ENCODE measurements at regions not wholly inside any gene's neighbourhood (a gene's known extent, or its start where the extent isn't known, plus 50 kb on each side); places are given as distances from the start of the nearest gene placed in this dataset.

DNA sequence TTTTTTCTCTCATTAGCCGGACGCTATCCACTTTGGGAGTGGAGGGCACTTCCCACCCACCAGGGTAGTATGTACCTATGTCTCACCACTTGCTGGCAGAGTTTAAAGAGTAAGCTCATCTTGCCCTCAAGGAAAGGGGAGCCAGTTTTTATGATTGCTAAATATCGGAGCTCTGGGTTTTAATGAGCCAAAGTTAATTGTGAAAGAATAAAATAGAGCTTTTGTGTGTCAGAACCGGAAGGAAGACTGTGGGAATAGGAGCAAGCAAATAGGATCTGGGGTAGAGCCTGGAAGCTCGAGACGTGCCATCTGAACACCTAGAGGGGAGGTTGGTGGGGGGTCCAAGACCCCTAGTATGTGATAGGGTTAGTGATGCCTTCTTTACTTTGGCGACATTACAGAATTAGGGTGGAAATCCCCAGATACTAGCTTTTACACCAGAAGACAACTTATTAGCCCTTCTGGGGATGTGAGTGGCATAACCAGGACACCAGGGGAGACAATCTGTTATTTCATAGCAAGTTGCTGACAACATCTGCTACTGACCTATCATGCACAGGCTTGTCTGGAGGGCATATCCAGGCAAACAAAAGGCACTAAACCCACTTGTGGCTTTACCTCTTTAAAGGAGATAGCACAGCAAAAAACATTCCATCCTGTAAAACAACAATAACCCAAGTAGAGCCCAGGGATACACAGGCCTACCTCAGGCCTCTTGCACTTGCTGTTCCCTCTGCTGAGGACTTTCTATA lies 333.8 kb downstream of the ZNF621 start:
- Histone ChIP-seq H3K4me3 (IDR thresholded peaks at IDR 0.05; ENCODE audit: insufficient read depth, low read depth, low read length) (no peak overlapping the region), H4K20me1 (ENCODE audit: insufficient read depth) (no peaks in the 10 kb centered on the region), H3K79me2 (ENCODE audit: insufficient read depth, low read depth) (no peaks in the 10 kb centered on the region), H3K27ac (no peak overlapping the region), H3K9ac (no peak overlapping the region), H2AFZ (ENCODE audit: low read depth) (no peak overlapping the region), H3K27me3 (ENCODE audit: insufficient read depth, low read depth) (no peaks in the 10 kb centered on the region), H3K36me3 (ENCODE audit: insufficient read depth) (no peaks in the 10 kb centered on the region), H3K4me2 (no peak overlapping the region), H3K4me1 (ENCODE audit: low read depth, poor library complexity, severe bottlenecking) (no peaks in the 10 kb centered on the region)
- TF ChIP-seq, protein P1, sequence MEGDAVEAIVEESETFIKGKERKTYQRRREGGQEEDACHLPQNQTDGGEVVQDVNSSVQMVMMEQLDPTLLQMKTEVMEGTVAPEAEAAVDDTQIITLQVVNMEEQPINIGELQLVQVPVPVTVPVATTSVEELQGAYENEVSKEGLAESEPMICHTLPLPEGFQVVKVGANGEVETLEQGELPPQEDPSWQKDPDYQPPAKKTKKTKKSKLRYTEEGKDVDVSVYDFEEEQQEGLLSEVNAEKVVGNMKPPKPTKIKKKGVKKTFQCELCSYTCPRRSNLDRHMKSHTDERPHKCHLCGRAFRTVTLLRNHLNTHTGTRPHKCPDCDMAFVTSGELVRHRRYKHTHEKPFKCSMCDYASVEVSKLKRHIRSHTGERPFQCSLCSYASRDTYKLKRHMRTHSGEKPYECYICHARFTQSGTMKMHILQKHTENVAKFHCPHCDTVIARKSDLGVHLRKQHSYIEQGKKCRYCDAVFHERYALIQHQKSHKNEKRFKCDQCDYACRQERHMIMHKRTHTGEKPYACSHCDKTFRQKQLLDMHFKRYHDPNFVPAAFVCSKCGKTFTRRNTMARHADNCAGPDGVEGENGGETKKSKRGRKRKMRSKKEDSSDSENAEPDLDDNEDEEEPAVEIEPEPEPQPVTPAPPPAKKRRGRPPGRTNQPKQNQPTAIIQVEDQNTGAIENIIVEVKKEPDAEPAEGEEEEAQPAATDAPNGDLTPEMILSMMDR (conservative IDR thresholded peaks at IDR 0.05; ENCODE audit: low read depth, low read length), result no peak

DNA sequence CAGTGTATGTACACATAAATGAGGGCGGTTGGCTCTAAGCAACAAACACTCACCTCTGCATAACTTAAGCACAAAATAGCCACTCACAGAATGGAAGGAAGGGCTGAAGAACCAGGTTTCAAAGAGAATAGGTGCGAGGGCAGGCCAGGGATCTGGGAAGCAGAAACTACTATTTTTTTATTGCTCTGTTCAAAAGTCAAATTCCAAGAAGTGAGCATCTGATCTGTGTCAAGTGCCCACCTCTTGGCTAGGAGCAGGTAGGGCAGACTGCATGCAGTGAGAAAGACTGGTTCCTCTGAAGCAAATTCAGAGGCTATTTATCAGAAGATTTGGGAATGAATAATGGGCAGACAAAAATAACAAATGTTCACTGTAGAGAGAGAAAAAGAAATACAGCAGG lies 336.4 kb upstream of the CTNNB1 start:
- Histone ChIP-seq H4K20me1 (ENCODE audit: insufficient read depth) (no peaks in the 10 kb centered on the region), H3K36me3 (ENCODE audit: insufficient read depth) (no peaks in the 10 kb centered on the region), H3K4me1 (ENCODE audit: low read depth, poor library complexity, severe bottlenecking) (no peaks in the 10 kb centered on the region), H2AFZ (ENCODE audit: low read depth) (no peak overlapping the region), H3K27ac (no peak overlapping the region), H3K27me3 (ENCODE audit: insufficient read depth, low read depth) (no peaks in the 10 kb centered on the region), H3K79me2 (ENCODE audit: insufficient read depth, low read depth) (no peaks in the 10 kb centered on the region), H3K4me3 (IDR thresholded peaks at IDR 0.05; ENCODE audit: insufficient read depth, low read depth, low read length) (no peak overlapping the region), H3K4me2 (no peak overlapping the region), H3K9ac (no peak overlapping the region)
- TF ChIP-seq, protein P1 (conservative IDR thresholded peaks at IDR 0.05; ENCODE audit: low read depth, low read length), result no peak

DNA sequence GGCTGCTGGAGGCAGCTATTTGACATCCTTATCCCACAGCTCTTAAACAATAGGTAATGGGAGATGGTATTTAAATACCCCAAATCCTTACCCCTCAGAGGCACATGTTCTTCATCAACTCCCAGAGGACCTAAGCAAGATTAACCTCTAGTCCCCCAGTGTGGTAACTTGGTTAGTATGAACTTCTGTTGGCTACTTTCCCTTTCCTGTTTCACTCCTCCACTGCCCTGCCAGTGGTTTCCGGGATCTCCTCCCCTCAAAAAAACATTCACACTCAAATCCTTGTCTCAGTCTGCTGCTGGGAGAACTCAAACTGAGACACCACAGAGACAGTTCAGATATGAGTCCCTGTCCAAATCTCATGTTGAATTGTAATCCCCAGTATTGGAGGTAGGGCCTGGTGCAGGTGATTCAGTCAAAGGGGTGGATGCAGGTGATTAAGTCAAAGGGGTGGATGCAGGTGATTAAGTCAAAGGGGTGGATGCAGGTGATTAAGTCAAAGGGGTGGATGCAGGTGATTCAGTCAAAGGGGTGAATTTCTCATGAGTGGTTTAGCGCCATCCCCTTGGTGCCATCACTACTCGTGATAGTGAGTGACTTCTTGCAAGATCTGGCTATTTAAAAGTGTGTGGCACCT lies 335.0 kb upstream of the CTNNB1 start:
- H3K4me1 ChIP-seq (ENCODE audit: low read depth, poor library complexity, severe bottlenecking), result no peaks in the 10 kb centered on the region
- H3K4me2 ChIP-seq, result no peak overlapping the region
- no peaks in the 10 kb centered on the region for H4K20me1 ChIP-seq (ENCODE audit: insufficient read depth)
- H3K9ac ChIP-seq, result no peak overlapping the region
- H3K27me3 ChIP-seq (ENCODE audit: insufficient read depth, low read depth), result no peaks in the 10 kb centered on the region
- H3K27ac ChIP-seq, result no peak overlapping the region
- TF ChIP-seq, protein P1 (conservative IDR thresholded peaks at IDR 0.05; ENCODE audit: low read depth, low read length), result no peak
- H2AFZ ChIP-seq (ENCODE audit: low read depth), result no peak overlapping the region
- H3K79me2 ChIP-seq (ENCODE audit: insufficient read depth, low read depth), result no peaks in the 10 kb centered on the region
- no peaks in the 10 kb centered on the region for H3K36me3 ChIP-seq (ENCODE audit: insufficient read depth)
- H3K4me3 ChIP-seq (IDR thresholded peaks at IDR 0.05; ENCODE audit: insufficient read depth, low read depth, low read length), result no peak overlapping the region

DNA sequence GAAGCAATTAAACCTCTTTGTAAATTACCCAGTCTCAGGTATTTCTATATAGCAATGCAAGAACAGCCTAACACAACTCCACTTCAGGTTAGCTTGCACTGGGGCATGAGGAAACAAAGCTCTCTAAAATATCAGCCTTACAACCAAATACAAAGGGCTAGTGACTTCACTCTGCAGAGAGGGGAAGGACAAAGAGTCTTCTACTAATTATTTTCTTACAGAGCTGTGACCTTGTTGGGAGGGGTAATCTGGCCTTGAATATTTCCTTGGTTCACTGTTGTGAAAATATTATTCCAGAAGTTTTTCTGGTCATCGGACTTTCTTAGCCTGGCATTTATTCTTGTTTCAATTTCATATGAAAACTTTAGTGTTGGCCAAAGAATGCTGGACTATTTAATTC lies 334.4 kb upstream of the CTNNB1 start:
- Histone ChIP-seq H3K79me2 (ENCODE audit: insufficient read depth, low read depth) (no peaks in the 10 kb centered on the region), H3K4me2 (no peak overlapping the region), H3K4me3 (IDR thresholded peaks at IDR 0.05; ENCODE audit: insufficient read depth, low read depth, low read length) (no peak overlapping the region), H2AFZ (ENCODE audit: low read depth) (no peak overlapping the region), H3K36me3 (ENCODE audit: insufficient read depth) (no peaks in the 10 kb centered on the region), H3K4me1 (ENCODE audit: low read depth, poor library complexity, severe bottlenecking) (no peaks in the 10 kb centered on the region), H3K9ac (no peak overlapping the region), H4K20me1 (ENCODE audit: insufficient read depth) (no peaks in the 10 kb centered on the region), H3K27ac (no peak overlapping the region), H3K27me3 (ENCODE audit: insufficient read depth, low read depth) (no peaks in the 10 kb centered on the region)
- TF ChIP-seq, protein P1 (conservative IDR thresholded peaks at IDR 0.05; ENCODE audit: low read depth, low read length), result no peak

All from KMS-11 (cell line).